Mesothelial cell of epicardium (in vitro differentiated cells): ENCODE measurements at regions not wholly inside any gene's neighbourhood (a gene's known extent, or its start where the extent isn't known, plus 50 kb on each side); places are given as distances from the start of the nearest gene placed in this dataset.
"Not testable (repeated sequence)": the region's sequence is repeated elsewhere in the genome, so short reads cannot be mapped to it uniquely, and the experiment has no call there.

Experiments used
- DNase-seq, 2 experiments: peaks; one replicate each; pipeline ENCODE4 v3.0.0; 2021; ENCODE audit warnings: low spot score in 2 of 2; ENCODE audit not compliant: unreplicated experiment in 2 of 2
- H3K27ac Mint-ChIP-seq: 2 replicates; pipeline ENCODE4 v1.8.0; 2021; ENCODE audit warnings: mixed read lengths
- H3K27me3 Mint-ChIP-seq: 2 replicates; pipeline ENCODE4 v1.8.0; 2021; ENCODE audit warnings: low read depth, mixed read lengths
- H3K36me3 Mint-ChIP-seq: 2 replicates; pipeline ENCODE4 v1.8.0; 2021; ENCODE audit warnings: mixed read lengths
- H3K4me1 Mint-ChIP-seq: 2 replicates; pipeline ENCODE4 v1.8.0; 2021; ENCODE audit warnings: mixed read lengths
- H3K4me3 Mint-ChIP-seq: 2 replicates; pipeline ENCODE4 v1.8.0; 2021; ENCODE audit warnings: mild to moderate bottlenecking, moderate library complexity, mixed read lengths
- H3K9me3 Mint-ChIP-seq: 2 replicates; pipeline ENCODE4 v1.8.0; 2021; ENCODE audit warnings: mixed read lengths
- TF ChIP-seq, protein P1 (sequence below): fragments of 200-600 bp; sonication (generic); IDR thresholded peaks from one replicate; pipeline ENCODE4 v1.5.0; 2021; ENCODE audit warnings: antibody characterized with exemption; ENCODE audit not compliant: unreplicated experiment

DNA sequence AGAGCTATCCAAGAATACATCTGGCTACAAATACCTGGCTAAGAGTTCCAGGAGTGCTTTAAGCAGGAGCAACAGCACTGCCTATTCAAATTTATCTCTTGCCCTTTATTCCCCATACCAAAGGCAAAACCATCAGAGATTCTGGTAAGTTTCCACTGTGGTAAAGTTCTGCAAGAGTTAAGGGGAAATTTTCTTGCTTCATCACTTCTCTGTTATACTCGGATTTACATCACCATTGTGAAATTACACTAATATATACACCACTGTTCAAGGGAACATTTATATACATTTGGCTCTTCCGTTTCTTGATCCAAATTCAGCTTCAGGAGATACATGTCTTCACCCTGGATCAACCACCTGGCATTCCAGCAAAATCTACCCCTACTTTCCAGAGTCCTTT lies 70.8 kb upstream of the PTPN13 start:
- no peak overlapping the region for H3K27ac Mint-ChIP-seq
- no peak overlapping the region for H3K4me3 Mint-ChIP-seq
- H3K27me3 Mint-ChIP-seq, result no peaks in the 10 kb centered on the region
- H3K9me3 Mint-ChIP-seq, result peaks cover 35% of the 10 kb centered on the region
- no peak for DNase-seq
- TF ChIP-seq, protein P1, sequence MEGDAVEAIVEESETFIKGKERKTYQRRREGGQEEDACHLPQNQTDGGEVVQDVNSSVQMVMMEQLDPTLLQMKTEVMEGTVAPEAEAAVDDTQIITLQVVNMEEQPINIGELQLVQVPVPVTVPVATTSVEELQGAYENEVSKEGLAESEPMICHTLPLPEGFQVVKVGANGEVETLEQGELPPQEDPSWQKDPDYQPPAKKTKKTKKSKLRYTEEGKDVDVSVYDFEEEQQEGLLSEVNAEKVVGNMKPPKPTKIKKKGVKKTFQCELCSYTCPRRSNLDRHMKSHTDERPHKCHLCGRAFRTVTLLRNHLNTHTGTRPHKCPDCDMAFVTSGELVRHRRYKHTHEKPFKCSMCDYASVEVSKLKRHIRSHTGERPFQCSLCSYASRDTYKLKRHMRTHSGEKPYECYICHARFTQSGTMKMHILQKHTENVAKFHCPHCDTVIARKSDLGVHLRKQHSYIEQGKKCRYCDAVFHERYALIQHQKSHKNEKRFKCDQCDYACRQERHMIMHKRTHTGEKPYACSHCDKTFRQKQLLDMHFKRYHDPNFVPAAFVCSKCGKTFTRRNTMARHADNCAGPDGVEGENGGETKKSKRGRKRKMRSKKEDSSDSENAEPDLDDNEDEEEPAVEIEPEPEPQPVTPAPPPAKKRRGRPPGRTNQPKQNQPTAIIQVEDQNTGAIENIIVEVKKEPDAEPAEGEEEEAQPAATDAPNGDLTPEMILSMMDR, result no peak
- H3K36me3 Mint-ChIP-seq, result peaks cover 18% of the 10 kb centered on the region
- H3K4me1 Mint-ChIP-seq, result no peaks in the 10 kb centered on the region

DNA sequence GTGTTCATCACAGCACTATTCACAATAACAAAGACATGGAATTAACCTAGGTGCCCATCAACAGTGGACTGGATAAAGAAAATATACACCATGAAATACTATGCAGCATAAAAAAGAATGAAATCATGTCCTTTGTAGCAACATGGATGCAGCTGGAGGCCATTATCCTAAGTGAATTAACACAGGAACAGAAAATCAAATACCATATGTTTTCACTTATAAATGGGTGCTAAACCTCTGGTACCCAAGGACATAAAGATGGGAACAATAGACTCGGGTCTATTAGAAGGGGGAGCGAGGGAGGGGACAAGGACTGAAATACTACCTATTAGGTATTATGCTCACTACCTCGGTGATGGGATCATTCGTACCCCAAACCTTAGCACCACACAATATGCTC lies 66.4 kb upstream of the PTPN13 start:
- not testable (repeated sequence) for H3K4me3 Mint-ChIP-seq, H3K36me3 Mint-ChIP-seq, H3K4me1 Mint-ChIP-seq, H3K9me3 Mint-ChIP-seq, H3K27ac Mint-ChIP-seq, DNase-seq, H3K27me3 Mint-ChIP-seq

DNA sequence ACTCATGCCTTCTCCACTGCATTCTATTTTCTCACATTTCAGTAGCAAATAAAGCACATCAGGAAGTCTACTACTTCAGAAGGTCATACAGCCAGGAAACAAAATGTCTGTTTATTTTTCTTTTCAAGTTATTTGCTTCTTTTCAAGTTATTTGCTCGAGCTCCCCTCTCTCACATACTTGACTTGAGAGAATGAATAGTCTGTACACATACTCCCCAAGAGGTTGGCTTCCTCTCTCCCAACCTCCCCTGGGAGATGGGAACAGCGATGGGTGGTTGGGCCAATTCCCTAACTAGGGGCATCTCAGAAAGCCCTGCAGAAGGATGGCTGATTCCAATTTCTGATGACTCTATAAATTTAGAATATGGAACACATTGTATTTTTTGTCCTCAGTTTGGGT lies 64.7 kb upstream of the PTPN13 start:
- Mint-ChIP-seq H3K27ac (no peak overlapping the region), H3K9me3 (peaks cover 5% of the 10 kb centered on the region), H3K4me1 (no peaks in the 10 kb centered on the region), H3K36me3 (no peaks in the 10 kb centered on the region), H3K4me3 (no peak overlapping the region), H3K27me3 (no peaks in the 10 kb centered on the region)
- TF ChIP-seq, protein P1, result no peak
- DNase-seq, result no peak

DNA sequence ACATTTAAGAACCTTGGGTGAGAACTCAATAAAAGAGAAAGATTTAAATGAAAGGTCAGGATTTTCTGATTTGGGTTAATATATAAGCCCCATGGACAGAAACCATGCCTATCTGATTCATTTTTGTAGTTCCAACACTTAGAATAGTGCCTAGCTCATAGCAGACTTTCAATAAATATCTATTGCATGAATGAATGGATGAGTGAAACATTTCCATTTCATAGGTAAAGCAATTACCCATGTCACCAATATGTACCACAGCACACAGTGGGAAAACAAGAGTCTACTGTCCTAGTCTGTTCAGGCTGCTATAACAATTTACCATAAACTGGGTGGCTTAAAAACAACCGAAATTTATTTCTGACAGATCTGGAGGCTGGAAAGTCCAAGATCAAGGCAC lies 63.9 kb upstream of the PTPN13 start:
- no peaks in the 10 kb centered on the region for H3K36me3 Mint-ChIP-seq

DNA sequence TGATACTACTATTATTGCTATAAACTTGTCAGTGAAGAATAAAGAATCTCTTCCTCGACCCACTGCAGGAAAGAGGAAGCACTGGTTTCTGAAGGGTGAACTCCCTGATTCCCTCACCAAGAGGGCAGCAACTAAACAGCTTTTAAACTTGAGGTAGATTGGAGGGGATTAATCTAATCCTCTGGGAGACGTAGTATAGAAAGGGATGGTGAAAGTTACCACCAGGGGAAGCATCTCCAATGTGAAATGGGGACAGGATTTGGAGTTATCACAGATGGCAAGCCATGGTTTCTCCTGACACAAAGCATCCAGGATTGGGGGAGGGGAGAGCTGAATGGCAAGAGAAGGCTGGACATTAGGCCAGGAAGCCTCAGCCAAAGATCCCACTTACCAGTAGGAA lies 62.7 kb upstream of the PTPN13 start:
- Mint-ChIP-seq H3K9me3 (no peaks in the 10 kb centered on the region), H3K27ac (no peak overlapping the region), H3K27me3 (no peaks in the 10 kb centered on the region), H3K4me1 (no peaks in the 10 kb centered on the region), H3K4me3 (no peak overlapping the region), H3K36me3 (no peaks in the 10 kb centered on the region)
- TF ChIP-seq, protein P1, result no peak
- no peak for DNase-seq

More for the DNA sequence above, 63.9 kb upstream of the PTPN13 start:
- TF ChIP-seq, protein P1, result no peak
- Mint-ChIP-seq H3K27me3 (no peaks in the 10 kb centered on the region), H3K4me1 (no peaks in the 10 kb centered on the region), H3K9me3 (peaks cover 4% of the 10 kb centered on the region), H3K27ac (no peak overlapping the region), H3K4me3 (no peak overlapping the region)
- DNase-seq, result no peak

DNA sequence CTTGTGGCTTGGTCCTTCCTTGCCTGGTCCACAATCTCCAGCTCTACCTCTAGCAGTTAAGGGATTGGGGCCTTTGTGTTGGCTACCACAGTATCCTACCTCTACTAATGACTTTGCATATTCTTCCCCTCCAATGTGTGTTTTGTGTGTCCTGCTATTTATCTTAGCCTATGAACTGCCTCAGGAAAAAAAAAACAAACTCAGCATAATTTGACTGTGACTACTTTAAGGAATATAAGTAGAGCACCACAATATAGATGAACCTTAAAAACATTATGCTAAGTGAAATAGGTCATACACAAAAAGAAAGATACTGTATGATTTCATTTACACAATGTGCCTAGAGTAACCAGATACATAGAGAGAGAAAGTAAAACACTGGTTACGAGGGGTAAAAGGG lies 61.3 kb upstream of the PTPN13 start:
- TF ChIP-seq, protein P1, result no peak
- H3K4me3 Mint-ChIP-seq, result no peak overlapping the region
- no peak overlapping the region for H3K27ac Mint-ChIP-seq
- no peaks in the 10 kb centered on the region for H3K36me3 Mint-ChIP-seq
- no peaks in the 10 kb centered on the region for H3K27me3 Mint-ChIP-seq
- H3K9me3 Mint-ChIP-seq, result peaks cover 8% of the 10 kb centered on the region
- no peaks in the 10 kb centered on the region for H3K4me1 Mint-ChIP-seq
- DNase-seq, result no peak
